K562 (cell line): ENCODE measurements at regions not wholly inside any gene's neighbourhood (a gene's known extent, or its start where the extent isn't known, plus 50 kb on each side); places are given as distances from the start of the nearest gene placed in this dataset.

ENCODE experiments used
- ATAC-seq: fragments of 200-7000 bp; cut with Tn5 transposase; 3 replicates; pipeline ENCODE4 v1.9.1; 2020; ENCODE audit warnings: moderate library complexity
- BruUV-seq: library from RNA; stranded (reverse); fragments of 400-500 nt; replicated peaks from 2 replicates; lab custom pipeline; 2021; lab: Mats Ljungman, UMichigan
- CTCF ChIA-PET: fragments of 300-600 bp; formaldehyde crosslinking; extraction: SDS; loops from one replicate; lab custom pipeline; 2021; ENCODE audit warnings: low intra/inter-chr PET ratio; lab: Yijun Ruan, JAX
- POLR2A ChIA-PET: fragments of 300-600, 350-650 bp; sonication (Branson Sonifier 250); formaldehyde crosslinking; extraction: SDS; loops from one replicate; lab custom pipeline; 2021; ENCODE audit warnings: antibody characterized with exemption, inconsistent platforms; lab: Yijun Ruan, JAX
- DNase-seq, 4 experiments: peaks; one replicate each; pipeline versions ENCODE4 v3.0.0 to v3.0.0-alpha.2; 2011 to 2018; ENCODE audit warnings: low spot score in 3 of 4, mixed read lengths in 3 of 4; ENCODE audit errors: extremely low read depth in 1 of 4
- FAIRE-seq: peaks from 2 replicates; lab custom pipeline; 2011; peaks lifted over from hg19 to GRCh38; lab: Jason Lieb, UNC
- H2AFZ ChIP-seq: 2 replicates; pipeline ENCODE4 v1.6.0; 2011; ENCODE audit warnings: low read depth, low read length, control low read depth, inconsistent platforms
- H3K27ac ChIP-seq: fragments of 200-600 bp; 3 replicates; pipeline ENCODE4 v1.8.0; 2011; ENCODE audit warnings: low read depth, mild to moderate bottlenecking, control low read depth, inconsistent platforms, low read length, moderate library complexity, mixed read lengths; ENCODE audit errors: extremely low read depth
- H3K27me3 ChIP-seq, 2 experiments: fragments of 300-600 bp in 1 of 2; 2 replicates in 1 of 2; 3 replicates in 1 of 2; pipeline versions ENCODE4 v1.6.0 to v1.8.0; 2011; ENCODE audit warnings: inconsistent platforms in 2 of 2, low read length in 2 of 2, mild to moderate bottlenecking in 1 of 2, mixed read lengths in 1 of 2, moderate library complexity in 1 of 2; ENCODE audit not compliant: control insufficient read depth in 2 of 2, insufficient read depth in 2 of 2
- H3K36me3 ChIP-seq: fragments of 300-600 bp; 3 replicates; pipeline ENCODE4 v1.8.0; 2011; ENCODE audit warnings: mild to moderate bottlenecking, low read length, inconsistent platforms; ENCODE audit not compliant: control insufficient read depth, insufficient read depth
- H3K4me1 ChIP-seq, 2 experiments: fragments of 200-600 bp in 1 of 2; replicated peaks in 1 of 2; 2 replicates in 1 of 2; 3 replicates in 1 of 2; pipeline versions ENCODE4 v1.5.1 to v1.8.0; 2011; ENCODE audit warnings: inconsistent platforms in 2 of 2, low read length in 2 of 2, mild to moderate bottlenecking in 1 of 2, mixed read lengths in 1 of 2, moderate library complexity in 1 of 2; ENCODE audit not compliant: control insufficient read depth in 2 of 2, insufficient read depth in 2 of 2
- H3K4me2 ChIP-seq: 2 replicates; pipeline ENCODE4 v1.6.1; 2011; ENCODE audit warnings: low read length, control low read depth, inconsistent platforms, mixed read lengths; ENCODE audit not compliant: insufficient read depth
- H3K4me3 ChIP-seq: fragments of 200-600 bp; sonication (generic), shearing (Covaris generic); 2 replicates; pipeline ENCODE4 v1.5.1; 2016; ENCODE audit warnings: control low read depth, inconsistent platforms
- H3K79me2 ChIP-seq: fragments of 200-600 bp; 3 replicates; pipeline ENCODE4 v1.8.0; 2011; ENCODE audit warnings: low read length, inconsistent platforms; ENCODE audit not compliant: control insufficient read depth, insufficient read depth
- H3K9ac ChIP-seq, 2 experiments: 2 replicates each; pipeline versions ENCODE4 v1.6.0 to v1.6.1; 2011; ENCODE audit warnings: low read depth in 2 of 2, low read length in 2 of 2, control low read depth in 1 of 2, inconsistent platforms in 1 of 2, mild to moderate bottlenecking in 1 of 2, mixed read lengths in 1 of 2; ENCODE audit not compliant: insufficient read depth in 1 of 2
- H3K9me1 ChIP-seq: one replicate; pipeline ENCODE4 v1.6.0; 2011; ENCODE audit warnings: inconsistent platforms, mild to moderate bottlenecking, low read length, moderate library complexity; ENCODE audit not compliant: control insufficient read depth, insufficient read depth
- H3K9me3 ChIP-seq: replicated peaks from 2 replicates; pipeline ENCODE4 v1.5.1; 2011; ENCODE audit warnings: low read depth, low read length, inconsistent platforms; ENCODE audit not compliant: control insufficient read depth, insufficient read depth
- H4K20me1 ChIP-seq: replicated peaks from 2 replicates; pipeline ENCODE4 v1.6.1; 2011; ENCODE audit warnings: low read length, inconsistent platforms, mixed read lengths; ENCODE audit not compliant: control insufficient read depth, insufficient read depth
- FOSL1 ChIP-seq: fragments of 200-800 bp; sonication (Bioruptor generic); conservative IDR thresholded peaks from 2 replicates; pipeline ENCODE4 v1.6.1; 2016; ENCODE audit warnings: missing genetic modification characterization, missing compliant biosample characterization
- HDAC6 ChIP-seq: IDR thresholded peaks from 2 replicates; pipeline ENCODE4 v1.6.1; 2012; ENCODE audit warnings: low read depth, mild to moderate bottlenecking, control low read depth, inconsistent platforms, low read length, moderate library complexity
- MEF2A ChIP-seq: IDR thresholded peaks from 2 replicates; pipeline ENCODE4 v1.6.1; 2011; ENCODE audit warnings: low read depth, mild to moderate bottlenecking, low read length, moderate library complexity; ENCODE audit not compliant: control insufficient read depth
- MTA2 ChIP-seq: fragments of 450-650 bp; IDR thresholded peaks from 2 replicates; pipeline ENCODE4 v1.6.1; 2016; ENCODE audit warnings: low read depth
- WGBS: fragments of 100-300 bp; shearing (Covaris generic); methylation state at CpG from one replicate; pipeline ENCODE4 v1.1.6; 2016; ENCODE audit warnings: low coverage, mixed read lengths; ENCODE audit not compliant: insufficient coverage; ENCODE audit errors: missing lambda C conversion rate; 5-methylcytosine and 5-hydroxymethylcytosine counted together
- in situ Hi-C: fragments of 300-500 bp; cut with MboI; formaldehyde crosslinking; loops from 4 replicates; pipeline ENCODE4 v1.15.0; 2018; ENCODE audit warnings: inconsistent platforms, mixed read lengths
- intact Hi-C: fragments of 100-400 bp; cut with micrococcal nuclease; formaldehyde crosslinking; loops from 2 replicates; pipeline ENCODE4 v1.14.2; 2022
- TF ChIP-seq, protein P1 (sequence below), 2 experiments: fragments of 150-350 bp in 1 of 2; IDR thresholded peaks; 2 replicates each; pipeline ENCODE4 v1.6.1; 2012 to 2016; ENCODE audit warnings: low read depth in 2 of 2, low read length in 2 of 2, mild to moderate bottlenecking in 1 of 2, moderate library complexity in 1 of 2

- BruUV-seq: no TSS peak
- CTCF ChIA-PET: no interaction called here
- TF ChIP-seq, protein P1, sequence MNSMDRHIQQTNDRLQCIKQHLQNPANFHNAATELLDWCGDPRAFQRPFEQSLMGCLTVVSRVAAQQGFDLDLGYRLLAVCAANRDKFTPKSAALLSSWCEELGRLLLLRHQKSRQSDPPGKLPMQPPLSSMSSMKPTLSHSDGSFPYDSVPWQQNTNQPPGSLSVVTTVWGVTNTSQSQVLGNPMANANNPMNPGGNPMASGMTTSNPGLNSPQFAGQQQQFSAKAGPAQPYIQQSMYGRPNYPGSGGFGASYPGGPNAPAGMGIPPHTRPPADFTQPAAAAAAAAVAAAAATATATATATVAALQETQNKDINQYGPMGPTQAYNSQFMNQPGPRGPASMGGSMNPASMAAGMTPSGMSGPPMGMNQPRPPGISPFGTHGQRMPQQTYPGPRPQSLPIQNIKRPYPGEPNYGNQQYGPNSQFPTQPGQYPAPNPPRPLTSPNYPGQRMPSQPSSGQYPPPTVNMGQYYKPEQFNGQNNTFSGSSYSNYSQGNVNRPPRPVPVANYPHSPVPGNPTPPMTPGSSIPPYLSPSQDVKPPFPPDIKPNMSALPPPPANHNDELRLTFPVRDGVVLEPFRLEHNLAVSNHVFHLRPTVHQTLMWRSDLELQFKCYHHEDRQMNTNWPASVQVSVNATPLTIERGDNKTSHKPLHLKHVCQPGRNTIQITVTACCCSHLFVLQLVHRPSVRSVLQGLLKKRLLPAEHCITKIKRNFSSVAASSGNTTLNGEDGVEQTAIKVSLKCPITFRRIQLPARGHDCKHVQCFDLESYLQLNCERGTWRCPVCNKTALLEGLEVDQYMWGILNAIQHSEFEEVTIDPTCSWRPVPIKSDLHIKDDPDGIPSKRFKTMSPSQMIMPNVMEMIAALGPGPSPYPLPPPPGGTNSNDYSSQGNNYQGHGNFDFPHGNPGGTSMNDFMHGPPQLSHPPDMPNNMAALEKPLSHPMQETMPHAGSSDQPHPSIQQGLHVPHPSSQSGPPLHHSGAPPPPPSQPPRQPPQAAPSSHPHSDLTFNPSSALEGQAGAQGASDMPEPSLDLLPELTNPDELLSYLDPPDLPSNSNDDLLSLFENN (IDR thresholded peaks at IDR 0.05; ENCODE audit: low read depth in 2 of 2, low read length in 2 of 2): no peak
- no peak for TF ChIP-seq MEF2A
- no peak for TF ChIP-seq MTA2
- TF ChIP-seq HDAC6: no peak
- TF ChIP-seq FOSL1 (tag): no peak
- TF ChIP-seq, all 486 proteins: peak for 0
- Histone ChIP-seq H3K9ac (no peak overlapping the region), H3K9me3 (no peaks in the 10 kb centered on the region), H3K36me3 (no peaks in the 10 kb centered on the region), H4K20me1 (peaks cover 25% of the 10 kb centered on the region), H3K27ac (no peak overlapping the region), H2AFZ (no peak overlapping the region), H3K9me1 (peaks cover 4% of the 10 kb centered on the region), H3K4me1 (peaks cover 0 to 3% of the 10 kb centered on the region in 2 experiments; a peak in 2 of 5 replicates), H3K4me3 (no peak overlapping the region), H3K4me2 (no peak overlapping the region), H3K27me3 (peaks cover 6 to 37% of the 10 kb centered on the region in 2 experiments; a peak in 4 of 5 replicates), H3K79me2 (no peaks in the 10 kb centered on the region)
- FAIRE-seq (no peak), ATAC-seq (no peak), DNase-seq (no peak)
- POLR2A ChIA-PET: no interaction called here
- intact Hi-C loops (no loop called here), in situ Hi-C loops (no loop called here)
- WGBS: 2% methylated on average over 7 of the region's 7 CpGs
Measured at GRCh38 chr15:77825546-77825945, 192.8 kb upstream of the LINGO1 start.
